PC-3 (cell line): ENCODE measurements at regions not wholly inside any gene's neighbourhood (a gene's known extent, or its start where the extent isn't known, plus 50 kb on each side); places are given as distances from the start of the nearest gene placed in this dataset.
A peak's percentile ranks its signal among the peaks of the same experiment; 100 is the strongest.

Experiments used
- ATAC-seq: fragments of 200-7000 bp; cut with Tn5 transposase; 2 replicates; pipeline ENCODE4 v1.9.1; 2020; ENCODE audit warnings: mild to moderate bottlenecking, moderate library complexity
- BruUV-seq: library from RNA; stranded (reverse); fragments of 400-500 nt; replicated peaks from 2 replicates; lab custom pipeline; 2021; lab: Mats Ljungman, UMichigan
- CTCF ChIA-PET: fragments of 300-600 bp; sonication (Branson Sonifier 250); formaldehyde crosslinking; loops from one replicate; lab custom pipeline; 2022; ENCODE audit warnings: antibody characterized with exemption; lab: Charles Lee
- POLR2A ChIA-PET: fragments of 300-600 bp; sonication (Branson Sonifier 250); formaldehyde crosslinking; loops from one replicate; lab custom pipeline; 2022; ENCODE audit warnings: antibody characterized with exemption; ENCODE audit not compliant: unreplicated experiment; lab: Charles Lee
- DNase-seq: peaks from one replicate; pipeline ENCODE4 v3.0.0-alpha.2; 2015
- H2AFZ ChIP-seq: fragments of 300-600 bp; sonication (generic); 2 replicates; pipeline ENCODE4 v1.6.0; 2016; ENCODE audit warnings: antibody characterized with exemption, low read length
- H3F3A ChIP-seq: fragments of 300-600 bp; sonication (generic); one replicate; pipeline ENCODE4 v1.6.0; 2017; ENCODE audit warnings: antibody characterized with exemption, low read length, control low read depth, mild to moderate bottlenecking; ENCODE audit not compliant: unreplicated experiment
- H3K27ac ChIP-seq: fragments of 300-600 bp; sonication (generic); 2 replicates; pipeline ENCODE4 v1.5.1; 2016; ENCODE audit warnings: mild to moderate bottlenecking, low read length
- H3K27me3 ChIP-seq: fragments of 300-600 bp; sonication (generic); 2 replicates; pipeline ENCODE4 v1.6.1; 2016; ENCODE audit warnings: low read length, mixed read lengths
- H3K36me3 ChIP-seq: fragments of 300-600 bp; sonication (generic); 2 replicates; pipeline ENCODE4 v1.6.1; 2016; ENCODE audit warnings: low read depth, mixed run types, low read length, mixed read lengths
- H3K4me1 ChIP-seq: fragments of 300-600 bp; sonication (generic); 2 replicates; pipeline ENCODE4 v1.5.1; 2016; ENCODE audit warnings: low read length; ENCODE audit not compliant: insufficient read depth
- H3K4me2 ChIP-seq: fragments of 300-600 bp; sonication (generic); 2 replicates; pipeline ENCODE4 v1.6.0; 2016; ENCODE audit warnings: low read length
- H3K4me3 ChIP-seq: fragments of 300-600 bp; sonication (generic); 2 replicates; pipeline ENCODE4 v1.5.1; 2016; ENCODE audit warnings: mild to moderate bottlenecking, low read length, mixed read lengths
- H3K79me2 ChIP-seq: fragments of 300-600 bp; sonication (generic); 2 replicates; pipeline ENCODE4 v1.6.1; 2017; ENCODE audit warnings: low read length, mixed read lengths
- H3K9ac ChIP-seq: fragments of 300-600 bp; sonication (generic); 2 replicates; pipeline ENCODE4 v1.6.0; 2016; ENCODE audit warnings: mild to moderate bottlenecking, low read length
- H3K9me2 ChIP-seq: fragments of 300-600 bp; sonication (generic); replicated peaks from 2 replicates; pipeline ENCODE4 v1.6.1; 2016; ENCODE audit warnings: mixed run types, low read length, mixed read lengths
- H3K9me3 ChIP-seq: fragments of 300-600 bp; sonication (generic); 2 replicates; pipeline ENCODE4 v1.6.1; 2016; ENCODE audit warnings: low read length, mixed read lengths
- H4K20me1 ChIP-seq: fragments of 300-600 bp; sonication (generic); 2 replicates; pipeline ENCODE4 v1.6.1; 2016; ENCODE audit warnings: low read length, mixed read lengths
- CTCF ChIP-seq: fragments of 300-600 bp; sonication (generic); conservative IDR thresholded peaks from 2 replicates; pipeline ENCODE4 v1.5.1; 2017; ENCODE audit warnings: antibody characterized with exemption, low read depth, mild to moderate bottlenecking, low read length
- EZH2 ChIP-seq: fragments of 300-600 bp; sonication (generic); IDR thresholded peaks from one replicate; pipeline ENCODE4 v1.6.1; 2017; ENCODE audit warnings: antibody characterized with exemption, mild to moderate bottlenecking, low read length; ENCODE audit not compliant: unreplicated experiment
- EZH2phosphoT487 ChIP-seq: fragments of 300-600 bp; sonication (generic); IDR thresholded peaks from 2 replicates; pipeline ENCODE4 v1.6.1; 2018; ENCODE audit warnings: mild to moderate bottlenecking, antibody characterized with exemption, low read length, borderline replicate concordance
- intact Hi-C: fragments of 100-400 bp; cut with micrococcal nuclease; formaldehyde crosslinking; loops from 2 replicates; pipeline ENCODE4 v1.9.0; 2023

GRCh38 chr5:143679777-143680176 is 132.2 kb upstream of the HMHB1 start:
- Histone ChIP-seq H3K27ac (no peak overlapping the region), H2AFZ (no peak overlapping the region), H3K36me3 (no peaks in the 10 kb centered on the region), H3K27me3 (no peaks in the 10 kb centered on the region), H3K4me3 (no peak overlapping the region), H3K79me2 (no peaks in the 10 kb centered on the region), H3K9ac (no peak overlapping the region), H3K9me3 (no peaks in the 10 kb centered on the region), H4K20me1 (no peaks in the 10 kb centered on the region), H3K9me2 (no peaks in the 10 kb centered on the region), H3F3A (peaks cover 3% of the 10 kb centered on the region), H3K4me1 (peaks cover 27% of the 10 kb centered on the region), H3K4me2 (no peak overlapping the region)
- intact Hi-C loops = loop anchor here (10.0 kb wide), 3 partner anchors 145 to 365 kb away; no protein-coding TSS in a partner anchor
- DNase-seq (peak; percentile 80), ATAC-seq (peak; percentile 42)
- ChIA-PET CTCF (no interaction called here), POLR2A (no interaction called here)
- TF ChIP-seq EZH2 (no peak), EZH2phosphoT487 (no peak), CTCF (no peak)
- BruUV-seq = no TSS peak

- Histone ChIP-seq H2AFZ (no peak overlapping the region), H3K4me3 (no peak overlapping the region), H3K27me3 (no peaks in the 10 kb centered on the region), H3K9me3 (no peaks in the 10 kb centered on the region), H3F3A (peaks cover 3% of the 10 kb centered on the region), H3K79me2 (no peaks in the 10 kb centered on the region), H3K4me2 (no peak overlapping the region), H3K9me2 (no peaks in the 10 kb centered on the region), H3K9ac (no peak overlapping the region), H4K20me1 (no peaks in the 10 kb centered on the region), H3K4me1 (peaks cover 41% of the 10 kb centered on the region), H3K27ac (no peak overlapping the region), H3K36me3 (no peaks in the 10 kb centered on the region)
- intact Hi-C loops = loop anchor here (10.0 kb wide), 1 partner anchor 184 kb away; no protein-coding TSS in a partner anchor
- ATAC-seq (no peak), DNase-seq (no peak)
- TF ChIP-seq EZH2phosphoT487 (no peak), EZH2 (no peak), CTCF (no peak)
- CTCF ChIA-PET = no interaction called here
- BruUV-seq = no TSS peak
- POLR2A ChIA-PET = no interaction called here
These were observed 133.6 kb upstream of the HMHB1 start for GRCh38 chr5:143678148-143678905.

GRCh38 chr5:143677403-143677802 is 134.6 kb upstream of the HMHB1 start:
- no peak overlapping the region for H3K4me3 ChIP-seq
- no peak overlapping the region for H3K27ac ChIP-seq
- no peaks in the 10 kb centered on the region for H3K9me3 ChIP-seq
- ATAC-seq (no peak), DNase-seq (no peak)
- no peak overlapping the region for H3K4me2 ChIP-seq
- no peaks in the 10 kb centered on the region for H4K20me1 ChIP-seq
- no peak overlapping the region for H3K9ac ChIP-seq
- H2AFZ ChIP-seq = no peak overlapping the region
- no peaks in the 10 kb centered on the region for H3K27me3 ChIP-seq
- H3K9me2 ChIP-seq = no peaks in the 10 kb centered on the region
- TF ChIP-seq EZH2phosphoT487 = no peak
- no peak for TF ChIP-seq CTCF
- TF ChIP-seq EZH2 = no peak
- H3F3A ChIP-seq = no peaks in the 10 kb centered on the region
- ChIA-PET POLR2A (no interaction called here), CTCF (no interaction called here)
- no peaks in the 10 kb centered on the region for H3K79me2 ChIP-seq
- H3K36me3 ChIP-seq = no peaks in the 10 kb centered on the region
- intact Hi-C loops = loop anchor here (10.0 kb wide), 1 partner anchor 183 kb away; no protein-coding TSS in a partner anchor
- peaks cover 33% of the 10 kb centered on the region for H3K4me1 ChIP-seq
- BruUV-seq = no TSS peak
